ENCODE measurements at regions not wholly inside any gene's neighbourhood (a gene's known extent, or its start where the extent isn't known, plus 50 kb on each side); places are given as distances from the start of the nearest gene placed in this dataset.

DNA sequence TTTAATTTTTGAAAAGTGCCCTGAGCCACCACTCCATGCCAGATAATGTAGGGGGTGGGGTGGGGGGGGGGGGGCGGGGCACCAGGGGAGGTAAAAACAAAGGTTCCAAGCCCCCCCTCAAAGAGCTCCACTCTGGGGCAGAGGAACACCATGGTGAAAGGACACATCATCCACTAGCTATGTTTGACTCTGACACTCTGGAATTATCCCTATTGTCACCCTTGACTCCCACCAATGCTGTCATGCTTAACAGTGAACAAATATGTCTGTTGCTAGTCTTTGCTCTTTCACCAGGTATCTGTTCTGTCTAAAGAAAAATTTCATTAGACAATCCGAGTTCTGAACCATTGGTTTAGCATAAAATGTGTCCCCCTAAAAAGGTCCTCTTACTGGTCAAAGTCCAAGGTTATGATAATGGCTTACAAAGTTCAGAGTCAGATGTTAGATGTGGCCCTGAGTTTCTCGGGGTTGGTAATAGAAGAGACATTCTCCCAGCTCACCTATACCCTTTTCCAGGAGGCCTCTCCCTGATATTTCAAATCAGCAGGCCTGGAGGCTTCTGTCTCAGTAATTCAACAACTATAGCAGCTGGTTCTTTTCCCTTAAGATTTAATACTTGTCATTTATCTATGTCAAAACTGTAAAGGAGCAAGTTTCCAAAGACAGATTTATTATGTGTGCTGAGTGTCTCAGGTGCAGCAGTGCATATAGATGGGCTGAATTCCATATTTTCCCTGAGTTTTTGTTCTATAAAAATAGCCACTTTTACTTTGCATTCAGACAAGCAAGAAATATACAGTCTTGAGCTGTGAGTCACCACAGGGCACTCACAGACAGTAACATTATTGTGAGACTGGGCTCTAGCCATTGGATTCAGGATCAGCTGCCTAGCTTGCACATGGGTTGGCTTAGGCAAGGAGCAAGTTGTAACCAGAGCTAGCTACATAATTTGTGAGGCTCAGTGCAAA, 174.1 kb downstream of the CSNK2A3 start:
- no peak overlapping the region for H3K4me3 ChIP-seq (ENCODE audit: low read depth, low read length)
- no peak for TF ChIP-seq CTCF (IDR thresholded peaks at IDR 0.05; ENCODE audit: borderline replicate concordance, insufficient read depth, low read depth, low read length)

DNA sequence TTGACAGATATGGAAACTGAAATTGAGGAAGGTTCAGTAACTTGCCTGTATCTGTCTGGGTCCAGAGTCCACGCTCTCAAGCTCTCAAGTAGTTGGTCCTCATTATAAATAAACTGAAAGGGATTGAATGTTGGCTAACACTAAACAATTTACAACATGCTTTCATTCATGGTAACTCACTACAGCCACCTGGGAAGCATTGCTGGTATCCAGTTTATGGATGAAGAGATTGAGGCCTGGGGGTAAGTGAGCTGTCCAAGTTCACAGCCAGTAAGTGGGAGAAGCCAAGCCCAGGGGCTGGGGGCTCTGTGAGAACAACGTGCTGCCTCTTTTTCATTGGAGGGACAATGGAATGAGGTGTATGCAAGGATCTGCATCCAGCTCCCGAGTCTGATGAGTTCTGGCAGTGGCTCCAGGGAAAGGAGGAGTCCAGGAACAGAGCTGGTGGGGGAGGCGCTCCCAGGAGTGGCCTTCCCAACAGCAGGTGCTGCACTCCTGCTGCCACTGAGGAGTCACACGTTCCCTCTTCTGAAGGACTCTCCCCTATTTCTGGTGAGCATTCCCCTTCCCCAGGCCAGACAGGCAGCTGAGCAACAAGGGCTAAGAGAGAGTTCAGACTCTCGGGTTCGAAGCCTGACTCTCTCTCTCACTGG, 175.8 kb downstream of the CSNK2A3 start:
- TF ChIP-seq CTCF (IDR thresholded peaks at IDR 0.05; ENCODE audit: borderline replicate concordance, insufficient read depth, low read depth, low read length), result no peak
- H3K4me3 ChIP-seq (ENCODE audit: low read depth, low read length), result no peak overlapping the region

- H3K4me3 ChIP-seq (ENCODE audit: low read depth, low read length), result no peak overlapping the region
- no peak for TF ChIP-seq CTCF (IDR thresholded peaks at IDR 0.05; ENCODE audit: borderline replicate concordance, insufficient read depth, low read depth, low read length)
These were observed 179.6 kb downstream of the CSNK2A3 start for GRCh38 chr11:11173316-11174025.

- H3K4me3 ChIP-seq (ENCODE audit: low read depth, low read length), result no peak overlapping the region
- TF ChIP-seq CTCF (IDR thresholded peaks at IDR 0.05; ENCODE audit: borderline replicate concordance, insufficient read depth, low read depth, low read length), result no peak
These were observed 181.2 kb downstream of the CSNK2A3 start for GRCh38 chr11:11171854-11172253.

DNA sequence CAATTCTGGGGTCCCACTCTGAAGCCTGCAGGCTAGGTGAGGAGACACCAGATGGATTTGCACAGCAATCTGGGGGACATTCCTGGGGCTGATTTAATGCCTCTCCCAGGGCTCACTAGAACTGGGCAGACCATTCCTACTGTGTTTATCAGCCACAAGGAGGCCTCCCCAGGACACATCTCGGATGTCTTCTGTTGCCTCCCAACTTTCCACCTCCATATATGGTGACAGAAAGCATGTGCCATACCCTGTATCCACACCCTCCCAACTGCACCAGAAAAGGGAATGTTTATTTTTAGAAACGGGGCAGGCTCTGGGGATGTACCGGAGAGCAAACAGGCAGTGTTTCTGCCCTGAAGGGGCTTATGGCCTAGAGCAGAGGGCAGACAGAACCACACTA, 181.8 kb downstream of the CSNK2A3 start:
- H3K4me3 ChIP-seq (ENCODE audit: low read depth, low read length), result no peak overlapping the region
- no peak for TF ChIP-seq CTCF (IDR thresholded peaks at IDR 0.05; ENCODE audit: borderline replicate concordance, insufficient read depth, low read depth, low read length)

GRCh38 chr11:11170352-11171084, 182.5 kb downstream of the CSNK2A3 start:
- TF ChIP-seq CTCF (IDR thresholded peaks at IDR 0.05; ENCODE audit: borderline replicate concordance, insufficient read depth, low read depth, low read length), result no peak
- H3K4me3 ChIP-seq (ENCODE audit: low read depth, low read length), result no peak overlapping the region

Data from GM12875 (cell line).